ENCODE measurements at regions not wholly inside any gene's neighbourhood (a gene's known extent, or its start where the extent isn't known, plus 50 kb on each side); places are given as distances from the start of the nearest gene placed in this dataset.

GRCh38 chr18:67733088-67733487 lies 216.6 kb upstream of the DSEL start:
- no peaks in the 10 kb centered on the region for H3K36me3 ChIP-seq (ENCODE audit: low read depth)
- H3K4me3 ChIP-seq = no peak overlapping the region
- intact Hi-C loops (cut with DNase I, micrococcal nuclease) = no loop called here
- H3K4me1 ChIP-seq (ENCODE audit: low read depth) = no peaks in the 10 kb centered on the region
- no peaks in the 10 kb centered on the region for H3K9me3 ChIP-seq
- DNase-seq (no peak), ATAC-seq (no peak)
- TF ChIP-seq, protein P1, sequence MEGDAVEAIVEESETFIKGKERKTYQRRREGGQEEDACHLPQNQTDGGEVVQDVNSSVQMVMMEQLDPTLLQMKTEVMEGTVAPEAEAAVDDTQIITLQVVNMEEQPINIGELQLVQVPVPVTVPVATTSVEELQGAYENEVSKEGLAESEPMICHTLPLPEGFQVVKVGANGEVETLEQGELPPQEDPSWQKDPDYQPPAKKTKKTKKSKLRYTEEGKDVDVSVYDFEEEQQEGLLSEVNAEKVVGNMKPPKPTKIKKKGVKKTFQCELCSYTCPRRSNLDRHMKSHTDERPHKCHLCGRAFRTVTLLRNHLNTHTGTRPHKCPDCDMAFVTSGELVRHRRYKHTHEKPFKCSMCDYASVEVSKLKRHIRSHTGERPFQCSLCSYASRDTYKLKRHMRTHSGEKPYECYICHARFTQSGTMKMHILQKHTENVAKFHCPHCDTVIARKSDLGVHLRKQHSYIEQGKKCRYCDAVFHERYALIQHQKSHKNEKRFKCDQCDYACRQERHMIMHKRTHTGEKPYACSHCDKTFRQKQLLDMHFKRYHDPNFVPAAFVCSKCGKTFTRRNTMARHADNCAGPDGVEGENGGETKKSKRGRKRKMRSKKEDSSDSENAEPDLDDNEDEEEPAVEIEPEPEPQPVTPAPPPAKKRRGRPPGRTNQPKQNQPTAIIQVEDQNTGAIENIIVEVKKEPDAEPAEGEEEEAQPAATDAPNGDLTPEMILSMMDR (IDR thresholded peaks at IDR 0.05) = no peak

GRCh38 chr18:67731851-67732250 lies 215.3 kb upstream of the DSEL start:
- ATAC-seq = no peak

GRCh38 chr18:67730886-67731285 lies 214.4 kb upstream of the DSEL start:
- no peak for DNase-seq
- Histone ChIP-seq H3K4me3 (no peak overlapping the region), H3K4me1 (ENCODE audit: low read depth) (no peaks in the 10 kb centered on the region), H3K9me3 (no peaks in the 10 kb centered on the region), H3K36me3 (ENCODE audit: low read depth) (no peaks in the 10 kb centered on the region)
- TF ChIP-seq, protein P1 (IDR thresholded peaks at IDR 0.05) = no peak
- intact Hi-C loops (cut with DNase I, micrococcal nuclease) = no loop called here
- no peak for ATAC-seq

More at GRCh38 chr18:67731851-67732250, 215.3 kb upstream of the DSEL start:
- no peaks in the 10 kb centered on the region for H3K36me3 ChIP-seq (ENCODE audit: low read depth)
- H3K9me3 ChIP-seq = no peaks in the 10 kb centered on the region
- intact Hi-C loops (cut with DNase I, micrococcal nuclease) = no loop called here
- H3K4me1 ChIP-seq (ENCODE audit: low read depth) = no peaks in the 10 kb centered on the region
- DNase-seq = no peak
- TF ChIP-seq, protein P1 (IDR thresholded peaks at IDR 0.05) = no peak
- H3K4me3 ChIP-seq = no peak overlapping the region

DNA sequence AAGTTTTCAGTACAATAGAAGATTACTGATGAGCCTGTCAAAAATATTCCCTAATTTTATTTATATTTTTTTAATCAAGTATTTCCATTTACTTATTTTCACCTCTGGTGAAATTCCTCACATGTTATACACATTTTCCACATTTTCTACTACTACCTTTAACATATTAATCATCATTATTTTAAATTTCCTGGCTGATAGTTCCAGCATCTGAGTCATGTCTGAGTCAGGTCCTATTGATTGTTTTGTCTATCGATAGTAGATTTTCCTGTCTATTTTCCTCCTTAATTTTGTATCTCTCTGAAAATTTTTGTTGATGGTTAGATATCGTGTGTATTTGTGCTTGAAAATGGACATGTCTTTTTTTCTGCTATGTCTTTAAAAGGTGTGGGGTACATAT lies 211.8 kb upstream of the DSEL start:
- DNase-seq = no peak
- Histone ChIP-seq H3K4me1 (ENCODE audit: low read depth) (no peaks in the 10 kb centered on the region), H3K36me3 (ENCODE audit: low read depth) (no peaks in the 10 kb centered on the region), H3K4me3 (no peak overlapping the region), H3K9me3 (no peaks in the 10 kb centered on the region)
- intact Hi-C loops (cut with DNase I, micrococcal nuclease) = no loop called here
- no peak for ATAC-seq
- TF ChIP-seq, protein P1 (IDR thresholded peaks at IDR 0.05) = no peak

GRCh38 chr18:67726882-67727281 lies 210.4 kb upstream of the DSEL start:
- TF ChIP-seq, protein P1 (IDR thresholded peaks at IDR 0.05) = no peak

DNA sequence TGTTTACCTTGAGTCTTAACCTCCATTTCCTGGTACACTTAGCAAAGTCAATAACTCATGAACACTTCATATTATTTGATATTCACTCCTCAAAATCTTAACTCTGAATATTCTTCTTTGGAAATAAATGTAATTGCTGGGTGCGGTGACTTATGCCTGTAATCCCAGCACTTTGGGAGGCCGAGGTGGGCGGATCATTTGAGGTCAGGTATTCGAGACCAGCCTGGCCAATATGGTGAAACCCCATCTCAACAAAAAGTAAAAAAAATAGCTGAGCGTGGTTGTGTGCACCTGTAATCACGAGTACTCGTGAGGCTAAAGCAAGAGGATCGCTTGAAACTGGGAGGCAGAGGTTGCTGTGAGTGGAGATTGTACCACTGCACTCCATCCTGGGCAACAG lies 201.3 kb upstream of the DSEL start:
- H3K36me3 ChIP-seq (ENCODE audit: low read depth) = no peaks in the 10 kb centered on the region
- H3K4me1 ChIP-seq (ENCODE audit: low read depth) = no peaks in the 10 kb centered on the region
- TF ChIP-seq, protein P1 (IDR thresholded peaks at IDR 0.05) = no peak
- intact Hi-C loops (cut with DNase I, micrococcal nuclease) = no loop called here
- DNase-seq = no peak
- no peak overlapping the region for H3K4me3 ChIP-seq
- H3K9me3 ChIP-seq = no peaks in the 10 kb centered on the region
- ATAC-seq = no peak

More at GRCh38 chr18:67726882-67727281, 210.4 kb upstream of the DSEL start:
- Histone ChIP-seq H3K4me1 (ENCODE audit: low read depth) (no peaks in the 10 kb centered on the region), H3K9me3 (no peaks in the 10 kb centered on the region), H3K4me3 (no peak overlapping the region), H3K36me3 (ENCODE audit: low read depth) (no peaks in the 10 kb centered on the region)
- ATAC-seq = no peak
- DNase-seq = no peak
- intact Hi-C loops (cut with DNase I, micrococcal nuclease) = no loop called here
